GM18505 (cell line): ENCODE measurements at regions not wholly inside any gene's neighbourhood (a gene's known extent, or its start where the extent isn't known, plus 50 kb on each side); places are given as distances from the start of the nearest gene placed in this dataset.

Source experiments
- ATAC-seq: cut with Tn5 transposase; IDR thresholded peaks from one replicate; pipeline ENCODE4 v1.9.1; 2021; ENCODE audit not compliant: unreplicated experiment
- POLR2A ChIP-seq: IDR thresholded peaks from 4 replicates; pipeline ENCODE4 v1.6.1; 2011; ENCODE audit warnings: borderline replicate concordance; ENCODE audit not compliant: insufficient read depth, insufficient read length; ENCODE audit errors: extremely low read depth

GRCh38 chr20:40085513-40085912 is 603.5 kb downstream of the MAFB start:
- TF ChIP-seq POLR2A, result no peak
- ATAC-seq, result no peak

- TF ChIP-seq POLR2A, result no peak
- ATAC-seq, result no peak
Measured at GRCh38 chr20:40082436-40082835, 606.6 kb downstream of the MAFB start.

- TF ChIP-seq POLR2A, result no peak
- no peak for ATAC-seq
Measured at GRCh38 chr20:40081653-40082052, 607.4 kb downstream of the MAFB start.

GRCh38 chr20:40080041-40080652 is 608.9 kb downstream of the MAFB start:
- no peak for ATAC-seq
- no peak for TF ChIP-seq POLR2A

GRCh38 chr20:40073535-40074111 is 615.4 kb downstream of the MAFB start:
- no peak for TF ChIP-seq POLR2A
- ATAC-seq, result no peak

- no peak for TF ChIP-seq POLR2A
- ATAC-seq, result no peak
Measured at GRCh38 chr20:40072907-40073306, 616.1 kb downstream of the MAFB start.

- no peak for ATAC-seq
- TF ChIP-seq POLR2A, result no peak
Measured at GRCh38 chr20:40056171-40056570, 632.9 kb downstream of the MAFB start.

- ATAC-seq, result no peak
- no peak for TF ChIP-seq POLR2A
Measured at GRCh38 chr20:40055711-40056110, 633.3 kb downstream of the MAFB start.

- no peak for TF ChIP-seq POLR2A
- ATAC-seq, result no peak
Measured at GRCh38 chr20:40054311-40054710, 634.7 kb downstream of the MAFB start.

- no peak for TF ChIP-seq POLR2A
- no peak for ATAC-seq
Measured at GRCh38 chr20:40050596-40050995, 638.4 kb downstream of the MAFB start.

- TF ChIP-seq POLR2A, result no peak
Measured at GRCh38 chr20:40049854-40050253, 639.2 kb downstream of the MAFB start.

GRCh38 chr20:40046703-40047102 is 642.3 kb downstream of the MAFB start:
- no peak for ATAC-seq
- TF ChIP-seq POLR2A, result no peak

More at GRCh38 chr20:40049854-40050253, 639.2 kb downstream of the MAFB start:
- no peak for ATAC-seq

- TF ChIP-seq POLR2A, result no peak
- no peak for ATAC-seq
Measured at GRCh38 chr20:40037511-40037910, 651.5 kb downstream of the MAFB start.

- no peak for ATAC-seq
- TF ChIP-seq POLR2A, result no peak
Measured at GRCh38 chr20:40029589-40029988, 659.4 kb downstream of the MAFB start.

GRCh38 chr20:40019510-40019909 is 669.5 kb downstream of the MAFB start:
- no peak for ATAC-seq
- no peak for TF ChIP-seq POLR2A

- TF ChIP-seq POLR2A, result no peak
- no peak for ATAC-seq
Measured at GRCh38 chr20:40017765-40018164, 671.3 kb downstream of the MAFB start.

GRCh38 chr20:40016890-40017289 is 672.1 kb downstream of the MAFB start:
- no peak for TF ChIP-seq POLR2A
- no peak for ATAC-seq
